D721Med (cell line): ENCODE measurements at regions not wholly inside any gene's neighbourhood (a gene's known extent, or its start where the extent isn't known, plus 50 kb on each side); places are given as distances from the start of the nearest gene placed in this dataset.

Experiments used
- DNase-seq: peaks from one replicate; pipeline ENCODE4 v3.0.0; 2011; ENCODE audit warnings: low spot score; ENCODE audit not compliant: insufficient read length
- FAIRE-seq: peaks from 2 replicates; lab custom pipeline; 2011; peaks lifted over from hg19 to GRCh38; lab: Jason Lieb, UNC
- CTCF ChIP-seq: IDR thresholded peaks from 2 replicates; pipeline ENCODE4 v1.5.1; 2012; ENCODE audit warnings: mild to moderate bottlenecking, control low read depth; ENCODE audit not compliant: insufficient read depth; ENCODE audit errors: missing control alignments

- DNase-seq (no peak), FAIRE-seq (no peak)
- no peak for TF ChIP-seq CTCF
These were observed 220.0 kb upstream of the SEMA3C start for GRCh38 chr7:81138870-81139269.

GRCh38 chr7:81135324-81135723, 216.5 kb upstream of the SEMA3C start:
- TF ChIP-seq CTCF, result no peak
- FAIRE-seq (no peak), DNase-seq (no peak)

- FAIRE-seq (no peak), DNase-seq (no peak)
- TF ChIP-seq CTCF, result no peak
These were observed 209.2 kb upstream of the SEMA3C start for GRCh38 chr7:81128011-81128410.

GRCh38 chr7:81120803-81121202, 202.0 kb upstream of the SEMA3C start:
- FAIRE-seq (no peak), DNase-seq (no peak)
- TF ChIP-seq CTCF, result no peak

GRCh38 chr7:81120111-81120510, 201.3 kb upstream of the SEMA3C start:
- FAIRE-seq, result no peak
- DNase-seq, result no peak
- TF ChIP-seq CTCF, result no peak

- no peak for FAIRE-seq
- DNase-seq, result no peak
- TF ChIP-seq CTCF, result no peak
These were observed 195.8 kb upstream of the SEMA3C start for GRCh38 chr7:81114633-81115032.

- DNase-seq (no peak), FAIRE-seq (no peak)
- no peak for TF ChIP-seq CTCF
These were observed 193.9 kb upstream of the SEMA3C start for GRCh38 chr7:81112731-81113130.
